ENCODE measurements at regions not wholly inside any gene's neighbourhood (a gene's known extent, or its start where the extent isn't known, plus 50 kb on each side); places are given as distances from the start of the nearest gene placed in this dataset.

DNA sequence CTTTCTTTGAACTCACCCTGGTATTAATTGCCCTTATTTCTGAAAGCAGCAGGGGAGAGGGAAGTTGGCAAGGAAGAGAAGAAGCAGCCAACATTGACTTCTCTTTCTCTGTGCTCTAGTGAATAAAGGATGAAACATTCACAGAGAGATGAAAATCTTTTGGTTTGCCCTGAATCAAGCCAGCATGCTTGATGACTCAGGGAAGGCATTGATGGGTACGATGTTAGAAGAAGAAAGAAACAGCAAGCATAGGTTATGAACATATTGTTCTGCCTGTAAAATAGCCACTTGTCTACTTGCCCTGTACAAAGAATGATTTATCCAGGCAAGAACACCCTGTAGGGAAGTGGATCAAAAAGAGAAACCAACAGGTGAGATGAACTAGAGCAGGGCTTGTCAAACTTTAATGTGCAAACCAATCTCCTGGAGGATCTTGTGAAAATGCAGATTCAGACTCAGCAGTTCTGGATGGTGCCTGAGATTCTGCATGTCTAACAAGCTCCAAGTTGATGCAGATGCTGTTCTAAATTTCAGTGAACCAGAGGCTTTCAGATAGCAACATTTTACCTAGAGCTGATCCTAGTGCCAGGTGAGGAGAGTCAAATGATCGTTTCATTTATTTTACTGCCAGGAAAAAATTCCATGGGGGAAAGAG is 586.6 kb upstream of the TLE4 start:
- TF ChIP-seq GATA2 (IDR thresholded peaks at IDR 0.05; ENCODE audit: insufficient read depth, insufficient read length, low read depth, low read length), result no peak
- no peak for TF ChIP-seq POLR2AphosphoS5 (IDR thresholded peaks at IDR 0.05; ENCODE audit: insufficient read depth, low read depth, low read length)
- TF ChIP-seq, protein P1, sequence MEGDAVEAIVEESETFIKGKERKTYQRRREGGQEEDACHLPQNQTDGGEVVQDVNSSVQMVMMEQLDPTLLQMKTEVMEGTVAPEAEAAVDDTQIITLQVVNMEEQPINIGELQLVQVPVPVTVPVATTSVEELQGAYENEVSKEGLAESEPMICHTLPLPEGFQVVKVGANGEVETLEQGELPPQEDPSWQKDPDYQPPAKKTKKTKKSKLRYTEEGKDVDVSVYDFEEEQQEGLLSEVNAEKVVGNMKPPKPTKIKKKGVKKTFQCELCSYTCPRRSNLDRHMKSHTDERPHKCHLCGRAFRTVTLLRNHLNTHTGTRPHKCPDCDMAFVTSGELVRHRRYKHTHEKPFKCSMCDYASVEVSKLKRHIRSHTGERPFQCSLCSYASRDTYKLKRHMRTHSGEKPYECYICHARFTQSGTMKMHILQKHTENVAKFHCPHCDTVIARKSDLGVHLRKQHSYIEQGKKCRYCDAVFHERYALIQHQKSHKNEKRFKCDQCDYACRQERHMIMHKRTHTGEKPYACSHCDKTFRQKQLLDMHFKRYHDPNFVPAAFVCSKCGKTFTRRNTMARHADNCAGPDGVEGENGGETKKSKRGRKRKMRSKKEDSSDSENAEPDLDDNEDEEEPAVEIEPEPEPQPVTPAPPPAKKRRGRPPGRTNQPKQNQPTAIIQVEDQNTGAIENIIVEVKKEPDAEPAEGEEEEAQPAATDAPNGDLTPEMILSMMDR (IDR thresholded peaks at IDR 0.05; ENCODE audit: extremely low read depth in 1 of 2, insufficient read depth in 1 of 2, low read depth in 1 of 2, low read length in 2 of 2), result no peak
- TF ChIP-seq POLR2A (IDR thresholded peaks at IDR 0.05; ENCODE audit: low read depth, low read length), result no peak
